Breast epithelium (tissue), 3 donors: ENCODE measurements at regions not wholly inside any gene's neighbourhood (a gene's known extent, or its start where the extent isn't known, plus 50 kb on each side); places are given as distances from the start of the nearest gene placed in this dataset.

ENCODE experiments used
- CTCF ChIP-seq, 3 donors: fragments of 450-650 bp; IDR thresholded peaks; one replicate each; pipeline ENCODE4 v1.5.1; 2016 to 2017; ENCODE audit warnings: antibody characterized with exemption in 3 of 3, mild to moderate bottlenecking in 3 of 3, moderate library complexity in 3 of 3
- POLR2AphosphoS5 ChIP-seq, 3 donors: sonication (generic); formaldehyde crosslinking; IDR thresholded peaks; one replicate each; pipeline ENCODE4 v1.6.1; 2017; ENCODE audit warnings: antibody characterized with exemption in 3 of 3

GRCh38 chr3:65030014-65030627 is 342.3 kb upstream of the ADAMTS9 start:
- TF ChIP-seq CTCF (IDR thresholded peaks at IDR 0.05): no peak
- no peak for TF ChIP-seq POLR2AphosphoS5 (IDR thresholded peaks at IDR 0.05)
